ENCODE measurements at regions not wholly inside any gene's neighbourhood (a gene's known extent, or its start where the extent isn't known, plus 50 kb on each side); places are given as distances from the start of the nearest gene placed in this dataset.

- TF ChIP-seq CTCF (IDR thresholded peaks at IDR 0.05), result no peak
- no peak for TF ChIP-seq POLR2A (IDR thresholded peaks at IDR 0.05)
Observed at GRCh38 chrX:97863261-97863660, 979.6 kb downstream of the RPA4 start.
